Esophagus muscularis mucosa (tissue), 3 donors: ENCODE measurements at regions not wholly inside any gene's neighbourhood (a gene's known extent, or its start where the extent isn't known, plus 50 kb on each side); places are given as distances from the start of the nearest gene placed in this dataset.

Source experiments
- CTCF ChIP-seq, 3 experiments: fragments of 200-600 bp in 2 of 3; fragments of 450-650 bp in 1 of 3; sonication (generic) in 2 of 3; IDR thresholded peaks; one replicate each; pipeline ENCODE4 v1.5.1; 2017 to 2019; ENCODE audit warnings: antibody characterized with exemption in 3 of 3, mild to moderate bottlenecking in 2 of 3, moderate library complexity in 1 of 3
- POLR2A ChIP-seq: fragments of 450-650 bp; IDR thresholded peaks from one replicate; pipeline ENCODE4 v1.6.1; 2017; ENCODE audit warnings: antibody characterized with exemption, moderate library complexity, mild to moderate bottlenecking, low read depth

- no peak for TF ChIP-seq POLR2A
- TF ChIP-seq CTCF (IDR thresholded peaks at IDR 0.05) = no peak
Measured at GRCh38 chr6:105573556-105573955, 170.7 kb upstream of the PREP start.
